Prostate gland (tissue), 2 donors: ENCODE measurements at regions not wholly inside any gene's neighbourhood (a gene's known extent, or its start where the extent isn't known, plus 50 kb on each side); places are given as distances from the start of the nearest gene placed in this dataset.

ENCODE experiments used
- POLR2A ChIP-seq: fragments of 450-650 bp; IDR thresholded peaks from one replicate; pipeline ENCODE4 v1.6.1; 2016; ENCODE audit warnings: antibody characterized with exemption, mild to moderate bottlenecking
- TF ChIP-seq, protein P1 (sequence below), 4 experiments: fragments of 200-600 bp in 2 of 4; fragments of 450-650 bp in 2 of 4; sonication (generic) in 2 of 4; IDR thresholded peaks; 1 replicate in 3 of 4; 2 replicates in 1 of 4; pipeline ENCODE4 v1.5.1; 2016 to 2019; ENCODE audit warnings: antibody characterized with exemption in 4 of 4, mild to moderate bottlenecking in 2 of 4, moderate library complexity in 2 of 4

DNA sequence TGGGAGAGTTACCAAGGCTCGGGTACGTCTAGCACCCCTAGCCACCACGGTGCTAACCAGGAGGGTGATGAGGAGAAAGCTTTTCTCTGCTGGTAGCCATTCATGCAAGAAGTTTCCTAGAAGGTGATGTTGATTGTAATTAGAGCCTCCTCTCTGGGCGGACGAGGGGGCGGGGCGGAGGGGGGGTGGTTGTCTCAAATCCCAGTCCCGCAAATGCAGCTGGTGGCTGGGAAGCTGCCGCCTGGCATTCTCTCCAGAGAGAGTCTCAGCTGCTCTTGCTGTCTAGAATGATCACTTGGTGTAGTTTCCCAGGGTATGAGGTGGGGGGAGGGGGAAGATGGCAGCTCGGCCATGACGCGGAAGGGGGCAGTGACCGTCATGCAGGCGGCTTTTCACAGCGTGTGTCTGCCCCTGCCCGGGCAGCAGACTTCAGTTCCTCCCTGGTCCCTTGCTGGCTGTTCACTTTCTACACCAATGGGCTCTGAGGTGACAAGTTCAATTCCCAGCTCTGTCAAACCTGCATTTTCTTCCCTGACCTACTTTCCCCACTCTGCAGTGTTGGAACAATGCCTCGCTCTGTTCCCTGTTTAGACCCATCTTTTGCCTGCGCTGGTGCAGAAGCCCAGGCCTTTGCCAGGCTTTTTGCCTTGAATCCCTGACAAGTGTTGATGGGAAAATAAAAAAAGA, 61.5 kb upstream of the KLF7 start:
- TF ChIP-seq, protein P1, sequence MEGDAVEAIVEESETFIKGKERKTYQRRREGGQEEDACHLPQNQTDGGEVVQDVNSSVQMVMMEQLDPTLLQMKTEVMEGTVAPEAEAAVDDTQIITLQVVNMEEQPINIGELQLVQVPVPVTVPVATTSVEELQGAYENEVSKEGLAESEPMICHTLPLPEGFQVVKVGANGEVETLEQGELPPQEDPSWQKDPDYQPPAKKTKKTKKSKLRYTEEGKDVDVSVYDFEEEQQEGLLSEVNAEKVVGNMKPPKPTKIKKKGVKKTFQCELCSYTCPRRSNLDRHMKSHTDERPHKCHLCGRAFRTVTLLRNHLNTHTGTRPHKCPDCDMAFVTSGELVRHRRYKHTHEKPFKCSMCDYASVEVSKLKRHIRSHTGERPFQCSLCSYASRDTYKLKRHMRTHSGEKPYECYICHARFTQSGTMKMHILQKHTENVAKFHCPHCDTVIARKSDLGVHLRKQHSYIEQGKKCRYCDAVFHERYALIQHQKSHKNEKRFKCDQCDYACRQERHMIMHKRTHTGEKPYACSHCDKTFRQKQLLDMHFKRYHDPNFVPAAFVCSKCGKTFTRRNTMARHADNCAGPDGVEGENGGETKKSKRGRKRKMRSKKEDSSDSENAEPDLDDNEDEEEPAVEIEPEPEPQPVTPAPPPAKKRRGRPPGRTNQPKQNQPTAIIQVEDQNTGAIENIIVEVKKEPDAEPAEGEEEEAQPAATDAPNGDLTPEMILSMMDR (IDR thresholded peaks at IDR 0.05) = no peak
- TF ChIP-seq POLR2A = no peak
